Osteoblast (primary cell): ENCODE measurements at regions not wholly inside any gene's neighbourhood (a gene's known extent, or its start where the extent isn't known, plus 50 kb on each side); places are given as distances from the start of the nearest gene placed in this dataset.

Experiments
- DNase-seq: peaks from one replicate; pipeline ENCODE4 v3.0.0; 2011; ENCODE audit warnings: low spot score, mixed read lengths; ENCODE audit not compliant: insufficient read length; ENCODE audit errors: missing footprints
- H2AFZ ChIP-seq: 2 replicates; pipeline ENCODE4 v1.6.0; 2011; ENCODE audit warnings: mild to moderate bottlenecking, low read length
- H3K27ac ChIP-seq: 2 replicates; pipeline ENCODE4 v1.5.1; 2011; ENCODE audit warnings: mild to moderate bottlenecking, low read depth, low read length, moderate library complexity
- H3K27me3 ChIP-seq: 2 replicates; pipeline ENCODE4 v1.6.0; 2012; ENCODE audit warnings: mild to moderate bottlenecking, control low read depth, inconsistent platforms, low read length, moderate library complexity; ENCODE audit not compliant: insufficient read depth
- H3K36me3 ChIP-seq: 2 replicates; pipeline ENCODE4 v1.5.1; 2011; ENCODE audit warnings: mild to moderate bottlenecking, low read length, control low read depth, moderate library complexity; ENCODE audit not compliant: insufficient read depth
- H3K4me1 ChIP-seq: 2 replicates; pipeline ENCODE4 v1.5.1; 2011; ENCODE audit warnings: mild to moderate bottlenecking, low read length, control low read depth, moderate library complexity; ENCODE audit not compliant: insufficient read depth
- H3K4me2 ChIP-seq: 2 replicates; pipeline ENCODE4 v1.6.0; 2011; ENCODE audit warnings: mild to moderate bottlenecking, low read length; ENCODE audit not compliant: insufficient read depth
- H3K4me3 ChIP-seq: fragments of 200-600 bp; sonication (generic); 3 replicates; pipeline ENCODE4 v1.5.1; 2012; ENCODE audit warnings: mild to moderate bottlenecking, low read length, inconsistent platforms; ENCODE audit not compliant: insufficient read depth
- H3K79me2 ChIP-seq: 2 replicates; pipeline ENCODE4 v1.6.0; 2012; ENCODE audit warnings: mild to moderate bottlenecking, low read length, control low read depth, inconsistent platforms; ENCODE audit not compliant: insufficient read depth
- H3K9me3 ChIP-seq: 2 replicates; pipeline ENCODE4 v1.5.1; 2011; ENCODE audit warnings: low read depth, low read length, control low read depth
- H4K20me1 ChIP-seq: 2 replicates; pipeline ENCODE4 v1.6.0; 2012; ENCODE audit warnings: mild to moderate bottlenecking, low read length, control low read depth; ENCODE audit not compliant: insufficient read depth
- TF ChIP-seq, protein P1 (sequence below): IDR thresholded peaks from 2 replicates; pipeline ENCODE4 v1.5.1; 2011; ENCODE audit warnings: mild to moderate bottlenecking, low read depth, low read length, moderate library complexity; ENCODE audit errors: extremely low read depth

DNA sequence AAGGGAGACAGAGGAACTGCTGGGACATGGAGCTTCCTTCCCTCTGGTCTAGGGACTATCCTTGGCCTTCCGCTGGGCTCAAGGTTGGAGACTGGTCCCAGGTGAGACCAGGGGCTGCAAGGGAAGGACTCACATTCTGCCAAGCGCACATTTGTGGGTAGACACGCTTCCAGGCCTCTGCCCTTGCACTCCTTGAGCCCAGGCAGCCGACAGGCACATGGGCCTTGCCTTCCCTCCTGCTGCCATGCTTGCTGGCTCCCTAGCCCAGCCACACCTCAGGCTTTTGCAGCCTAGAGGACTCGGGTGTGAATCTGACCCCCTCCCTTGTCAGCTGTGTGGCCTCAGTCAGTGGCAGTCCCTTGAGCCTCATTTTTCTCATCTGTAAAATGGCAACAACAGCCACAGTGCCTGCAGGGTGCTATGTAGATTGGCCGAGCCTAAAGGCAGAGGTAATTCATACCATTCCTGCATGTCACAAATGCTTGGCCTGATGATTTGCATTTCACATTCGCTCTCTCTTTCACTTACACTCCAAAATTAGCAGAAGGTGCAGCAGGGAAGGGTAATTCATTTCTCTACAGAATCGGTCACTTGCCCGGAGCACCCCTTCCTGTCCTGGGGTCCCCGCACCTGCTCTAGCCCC, 57.6 kb upstream of the NECTIN1 start:
- H3K27me3 ChIP-seq, result no peaks in the 10 kb centered on the region

DNA sequence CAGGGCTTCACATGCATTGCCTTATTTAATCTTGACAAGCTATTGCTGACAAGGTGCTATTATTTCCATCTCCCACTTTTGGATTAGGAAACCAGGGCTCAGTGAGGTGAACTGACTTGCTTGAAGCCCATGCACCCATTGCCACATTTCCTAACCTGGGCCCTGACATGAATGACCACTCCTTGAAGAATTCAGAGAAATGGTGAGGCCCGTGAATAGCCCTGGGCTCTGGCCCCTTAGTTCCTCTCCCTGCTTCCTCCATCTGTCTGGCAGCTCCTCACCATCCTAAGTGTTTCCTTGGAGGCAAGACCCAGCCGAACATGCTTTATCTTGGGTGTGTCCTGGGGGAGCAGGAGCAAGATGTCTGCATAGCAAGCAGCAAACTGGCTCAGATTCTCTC, 56.1 kb upstream of the NECTIN1 start:
- Histone ChIP-seq H4K20me1 (no peaks in the 10 kb centered on the region), H3K4me1 (peaks cover 6% of the 10 kb centered on the region), H2AFZ (no peak overlapping the region), H3K27ac (no peak overlapping the region), H3K79me2 (no peaks in the 10 kb centered on the region), H3K4me3 (no peak overlapping the region), H3K27me3 (no peaks in the 10 kb centered on the region), H3K36me3 (no peaks in the 10 kb centered on the region), H3K9me3 (peaks cover 2% of the 10 kb centered on the region), H3K4me2 (no peak overlapping the region)
- DNase-seq, result no peak
- TF ChIP-seq, protein P1, sequence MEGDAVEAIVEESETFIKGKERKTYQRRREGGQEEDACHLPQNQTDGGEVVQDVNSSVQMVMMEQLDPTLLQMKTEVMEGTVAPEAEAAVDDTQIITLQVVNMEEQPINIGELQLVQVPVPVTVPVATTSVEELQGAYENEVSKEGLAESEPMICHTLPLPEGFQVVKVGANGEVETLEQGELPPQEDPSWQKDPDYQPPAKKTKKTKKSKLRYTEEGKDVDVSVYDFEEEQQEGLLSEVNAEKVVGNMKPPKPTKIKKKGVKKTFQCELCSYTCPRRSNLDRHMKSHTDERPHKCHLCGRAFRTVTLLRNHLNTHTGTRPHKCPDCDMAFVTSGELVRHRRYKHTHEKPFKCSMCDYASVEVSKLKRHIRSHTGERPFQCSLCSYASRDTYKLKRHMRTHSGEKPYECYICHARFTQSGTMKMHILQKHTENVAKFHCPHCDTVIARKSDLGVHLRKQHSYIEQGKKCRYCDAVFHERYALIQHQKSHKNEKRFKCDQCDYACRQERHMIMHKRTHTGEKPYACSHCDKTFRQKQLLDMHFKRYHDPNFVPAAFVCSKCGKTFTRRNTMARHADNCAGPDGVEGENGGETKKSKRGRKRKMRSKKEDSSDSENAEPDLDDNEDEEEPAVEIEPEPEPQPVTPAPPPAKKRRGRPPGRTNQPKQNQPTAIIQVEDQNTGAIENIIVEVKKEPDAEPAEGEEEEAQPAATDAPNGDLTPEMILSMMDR, result no peak

More for the DNA sequence above, 57.6 kb upstream of the NECTIN1 start:
- Histone ChIP-seq H3K27ac (no peak overlapping the region), H2AFZ (no peak overlapping the region), H4K20me1 (no peaks in the 10 kb centered on the region), H3K4me3 (no peak overlapping the region), H3K4me2 (no peak overlapping the region), H3K79me2 (no peaks in the 10 kb centered on the region), H3K9me3 (peaks cover 2% of the 10 kb centered on the region), H3K36me3 (no peaks in the 10 kb centered on the region), H3K4me1 (peaks cover 9% of the 10 kb centered on the region)
- DNase-seq, result no peak
- TF ChIP-seq, protein P1, result no peak

DNA sequence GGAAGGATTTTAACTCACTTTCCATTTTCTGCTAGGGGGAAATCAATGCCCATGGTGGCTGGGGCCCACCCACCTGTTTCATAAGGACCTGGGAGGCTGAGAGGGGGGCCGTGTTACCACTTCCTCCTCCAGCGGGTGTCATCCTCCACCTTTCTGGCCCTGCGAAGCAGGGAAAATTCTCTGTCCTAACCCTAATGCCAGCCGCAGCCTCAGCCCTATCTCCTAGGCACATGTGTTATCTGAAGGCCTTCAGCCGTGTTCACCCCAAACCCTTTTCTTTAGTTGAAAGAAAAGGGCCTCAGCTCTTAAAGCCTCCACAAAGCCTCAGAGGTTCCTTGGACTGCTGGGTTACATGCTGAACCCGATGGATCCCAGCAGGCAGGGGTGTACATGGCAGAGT, 55.4 kb upstream of the NECTIN1 start:
- Histone ChIP-seq H3K4me3 (no peak overlapping the region), H3K36me3 (no peaks in the 10 kb centered on the region), H3K4me2 (no peak overlapping the region), H3K79me2 (no peaks in the 10 kb centered on the region), H3K4me1 (peaks cover 6% of the 10 kb centered on the region), H2AFZ (no peak overlapping the region), H3K27ac (no peak overlapping the region), H4K20me1 (no peaks in the 10 kb centered on the region), H3K27me3 (no peaks in the 10 kb centered on the region), H3K9me3 (peaks cover 2% of the 10 kb centered on the region)
- DNase-seq, result no peak
- TF ChIP-seq, protein P1, result no peak

DNA sequence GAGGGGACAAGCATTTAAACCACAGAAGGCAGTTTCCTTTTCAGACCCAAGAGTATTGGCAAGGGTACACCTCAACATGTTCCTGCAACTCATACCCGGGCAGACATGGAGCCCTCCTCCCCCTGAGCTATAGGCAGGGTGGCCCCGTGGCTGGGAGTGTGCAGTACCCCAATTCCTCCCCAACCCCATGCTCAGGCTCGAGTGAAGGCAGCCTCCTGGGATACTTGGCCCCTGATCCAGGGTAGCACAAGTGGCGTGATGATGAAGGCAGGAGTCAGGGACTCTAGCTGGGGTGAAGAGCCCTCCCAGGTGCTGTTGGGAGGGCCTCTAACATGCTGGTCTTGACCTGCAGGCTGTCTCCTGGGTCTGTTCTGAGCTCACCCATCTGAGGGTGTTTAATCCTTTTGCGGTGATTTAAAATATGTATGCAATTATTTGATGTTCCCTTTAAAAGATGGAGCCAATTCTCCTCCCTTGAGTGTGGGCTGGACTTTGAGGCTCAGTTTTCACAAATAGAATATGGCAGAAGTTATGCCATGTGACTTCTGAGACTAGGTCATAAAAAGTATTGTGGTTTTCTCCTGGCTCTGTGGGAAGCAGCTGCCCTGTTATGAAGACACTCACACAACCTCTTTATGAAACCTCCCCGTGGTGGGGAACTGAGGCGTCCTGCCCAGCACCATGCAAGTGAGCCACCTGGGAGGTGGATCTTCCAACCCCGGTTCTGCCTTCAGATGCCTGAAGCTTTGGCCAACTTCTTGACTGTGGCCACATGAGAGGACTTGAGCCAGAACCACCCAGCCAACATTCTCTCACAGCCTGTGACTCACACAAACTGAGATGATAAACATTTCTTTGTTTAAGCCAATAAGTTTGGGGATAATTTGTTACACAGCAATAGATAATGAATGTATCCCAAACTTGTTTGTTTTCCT, 54.7 kb upstream of the NECTIN1 start:
- peaks cover under 1% of the 10 kb centered on the region for H3K27me3 ChIP-seq
- no peak overlapping the region for H3K4me3 ChIP-seq
- no peaks in the 10 kb centered on the region for H4K20me1 ChIP-seq
- H3K4me2 ChIP-seq, result no peak overlapping the region
- H2AFZ ChIP-seq, result no peak overlapping the region
- H3K9me3 ChIP-seq, result peaks cover 2% of the 10 kb centered on the region
- H3K79me2 ChIP-seq, result no peaks in the 10 kb centered on the region
- TF ChIP-seq, protein P1, result no peak
- peaks cover 6% of the 10 kb centered on the region for H3K4me1 ChIP-seq
- H3K27ac ChIP-seq, result no peak overlapping the region
- H3K36me3 ChIP-seq, result no peaks in the 10 kb centered on the region
- DNase-seq, result no peak
